Mucosa of descending colon (tissue), 3 donors: ENCODE measurements at regions not wholly inside any gene's neighbourhood (a gene's known extent, or its start where the extent isn't known, plus 50 kb on each side); places are given as distances from the start of the nearest gene placed in this dataset.

Source experiments
- ATAC-seq: fragments of 200-7000 bp; cut with Tn5 transposase; one replicate; pipeline ENCODE4 v1.9.1; 2020; ENCODE audit warnings: mild to moderate bottlenecking, moderate library complexity
- DNase-seq, 3 donors: peaks; one replicate each; pipeline ENCODE4 v3.0.0-alpha.2; 2020
- H3K36me3 ChIP-seq: fragments of 200-600 bp; one replicate; pipeline ENCODE4 v1.8.0; 2021; ENCODE audit warnings: low read depth, mild to moderate bottlenecking
- H3K4me1 ChIP-seq: fragments of 200-600 bp; one replicate; pipeline ENCODE4 v1.8.0; 2021; ENCODE audit warnings: low read depth, mild to moderate bottlenecking
- H3K4me3 ChIP-seq: fragments of 200-600 bp; one replicate; pipeline ENCODE4 v1.8.0; 2021; ENCODE audit warnings: mild to moderate bottlenecking
- H3K9me3 ChIP-seq: fragments of 200-600 bp; one replicate; pipeline ENCODE4 v1.8.0; 2021; ENCODE audit warnings: mild to moderate bottlenecking
- CTCF ChIP-seq: fragments of 200-600 bp; IDR thresholded peaks from one replicate; pipeline ENCODE4 v1.8.0; 2022; ENCODE audit warnings: antibody characterized with exemption, mild to moderate bottlenecking
- intact Hi-C, 2 donors: fragments of 100-400 bp; cut with DNase I in 1 of 2; cut with micrococcal nuclease in 1 of 2; formaldehyde crosslinking; loops; one replicate each; pipeline versions ENCODE4 v1.11.0 to v1.11.1; 2022; cut with DNase I, micrococcal nuclease
- donor health status: DM: no; HTN: no; CAD: no; lungs with moderate emphysema.
- donor health status: DM: no; HTN: no; CAD: no.
- donor health status: DM: no; HTN: yes; CAD: no.

- no peaks in the 10 kb centered on the region for H3K36me3 ChIP-seq
- no peaks in the 10 kb centered on the region for H3K4me1 ChIP-seq
- intact Hi-C loops, result no loop called here
- DNase-seq (no peak), ATAC-seq (no peak)
- no peak overlapping the region for H3K4me3 ChIP-seq
- H3K9me3 ChIP-seq, result peaks cover 15% of the 10 kb centered on the region
- TF ChIP-seq CTCF, result no peak
These were observed 1201.2 kb upstream of the CDH6 start for GRCh38 chr5:29992248-29992647.

GRCh38 chr5:29990681-29991080 lies 1202.8 kb upstream of the CDH6 start:
- no peak for TF ChIP-seq CTCF
- Histone ChIP-seq H3K4me1 (no peaks in the 10 kb centered on the region), H3K9me3 (peaks cover 12% of the 10 kb centered on the region), H3K4me3 (no peak overlapping the region), H3K36me3 (no peaks in the 10 kb centered on the region)
- DNase-seq, result no peak
- no peak for ATAC-seq
- intact Hi-C loops, result no loop called here

- intact Hi-C loops, result no loop called here
- ATAC-seq (no peak), DNase-seq (no peak)
- no peaks in the 10 kb centered on the region for H3K36me3 ChIP-seq
- H3K9me3 ChIP-seq, result no peaks in the 10 kb centered on the region
- no peak for TF ChIP-seq CTCF
- H3K4me3 ChIP-seq, result no peak overlapping the region
- no peaks in the 10 kb centered on the region for H3K4me1 ChIP-seq
These were observed 1209.3 kb upstream of the CDH6 start for GRCh38 chr5:29984156-29984540.

- no peaks in the 10 kb centered on the region for H3K36me3 ChIP-seq
- no peaks in the 10 kb centered on the region for H3K9me3 ChIP-seq
- no peak for TF ChIP-seq CTCF
- no peaks in the 10 kb centered on the region for H3K4me1 ChIP-seq
- intact Hi-C loops, result no loop called here
- H3K4me3 ChIP-seq, result no peak overlapping the region
- DNase-seq (no peak), ATAC-seq (no peak)
These were observed 1209.8 kb upstream of the CDH6 start for GRCh38 chr5:29983528-29984155.

- no peak for ATAC-seq
- H3K4me3 ChIP-seq, result no peak overlapping the region
- TF ChIP-seq CTCF, result no peak
- H3K36me3 ChIP-seq, result no peaks in the 10 kb centered on the region
- intact Hi-C loops, result no loop called here
- no peaks in the 10 kb centered on the region for H3K4me1 ChIP-seq
- no peaks in the 10 kb centered on the region for H3K9me3 ChIP-seq
- DNase-seq, result no peak
These were observed 1211.0 kb upstream of the CDH6 start for GRCh38 chr5:29982457-29982856.

GRCh38 chr5:29972597-29972996 lies 1220.9 kb upstream of the CDH6 start:
- peaks cover 16% of the 10 kb centered on the region for H3K9me3 ChIP-seq
- TF ChIP-seq CTCF, result no peak
- DNase-seq (no peak), ATAC-seq (no peak)
- H3K4me3 ChIP-seq, result no peak overlapping the region
- intact Hi-C loops, result no loop called here
- no peaks in the 10 kb centered on the region for H3K36me3 ChIP-seq
- H3K4me1 ChIP-seq, result no peaks in the 10 kb centered on the region
